Stomach (tissue), 4 donors: ENCODE measurements at regions not wholly inside any gene's neighbourhood (a gene's known extent, or its start where the extent isn't known, plus 50 kb on each side); places are given as distances from the start of the nearest gene placed in this dataset.

Experiments used
- CTCF ChIP-seq, 7 experiments: fragments of 450-650 bp in 4 of 7; fragments of 200-600 bp in 3 of 7; sonication (generic) in 3 of 7; IDR thresholded peaks; one replicate each; pipeline ENCODE4 v1.5.1; 2016 to 2019; ENCODE audit warnings: antibody characterized with exemption in 7 of 7, control low read depth in 2 of 7, mild to moderate bottlenecking in 1 of 7
- POLR2A ChIP-seq, 4 donors: fragments of 450-650 bp; IDR thresholded peaks; one replicate each; pipeline ENCODE4 v1.6.1; 2016; ENCODE audit warnings: antibody characterized with exemption in 4 of 4, control low read depth in 2 of 4, mild to moderate bottlenecking in 1 of 4, moderate library complexity in 1 of 4
- POLR2AphosphoS5 ChIP-seq, 3 donors: sonication (generic); formaldehyde crosslinking; IDR thresholded peaks; one replicate each; pipeline ENCODE4 v1.6.1; 2016; ENCODE audit warnings: antibody characterized with exemption in 3 of 3

GRCh38 chr13:27360562-27360961, 63.9 kb upstream of the GTF3A start:
- TF ChIP-seq POLR2A (IDR thresholded peaks at IDR 0.05): no peak
- TF ChIP-seq CTCF (IDR thresholded peaks at IDR 0.05): no peak
- no peak for TF ChIP-seq POLR2AphosphoS5 (IDR thresholded peaks at IDR 0.05)
